Hepatocyte (in vitro differentiated cells): ENCODE measurements at regions not wholly inside any gene's neighbourhood (a gene's known extent, or its start where the extent isn't known, plus 50 kb on each side); places are given as distances from the start of the nearest gene placed in this dataset.

Experiments
- DNase-seq: peaks from one replicate; pipeline ENCODE4 v3.0.0-alpha.2; 2016; ENCODE audit warnings: low spot score
- H2AFZ ChIP-seq: fragments of 200-600 bp; sonication (generic); 2 replicates; pipeline ENCODE4 v1.6.0; 2016; ENCODE audit warnings: antibody characterized with exemption, mild to moderate bottlenecking
- H3K27ac ChIP-seq: fragments of 200-600 bp; sonication (generic); 2 replicates; pipeline ENCODE4 v1.5.1; 2016; ENCODE audit warnings: mild to moderate bottlenecking
- H3K27me3 ChIP-seq: fragments of 200-600 bp; sonication (generic); 2 replicates; pipeline ENCODE4 v1.6.1; 2016
- H3K36me3 ChIP-seq: fragments of 200-600 bp; sonication (generic); replicated peaks from 2 replicates; pipeline ENCODE4 v1.5.1; 2016; ENCODE audit warnings: low read depth; ENCODE audit not compliant: insufficient read depth
- H3K4me1 ChIP-seq: fragments of 200-600 bp; sonication (generic); 2 replicates; pipeline ENCODE4 v1.5.1; 2016; ENCODE audit warnings: mild to moderate bottlenecking, moderate library complexity; ENCODE audit not compliant: insufficient read depth
- H3K4me2 ChIP-seq: fragments of 200-600 bp; sonication (generic); 2 replicates; pipeline ENCODE4 v1.6.0; 2016
- H3K4me3 ChIP-seq: fragments of 200-600 bp; sonication (generic); 2 replicates; pipeline ENCODE4 v1.5.1; 2016; ENCODE audit warnings: mild to moderate bottlenecking
- H3K79me2 ChIP-seq: fragments of 200-600 bp; sonication (generic); 2 replicates; pipeline ENCODE4 v1.6.0; 2017; ENCODE audit warnings: mild to moderate bottlenecking
- H3K9me2 ChIP-seq: fragments of 200-600 bp; sonication (generic); replicated peaks from 2 replicates; pipeline ENCODE4 v1.6.0; 2017; ENCODE audit warnings: mild to moderate bottlenecking; ENCODE audit not compliant: insufficient read depth
- H3K9me3 ChIP-seq: fragments of 200-600 bp; sonication (generic); 2 replicates; pipeline ENCODE4 v1.5.1; 2016; ENCODE audit warnings: low read depth, mild to moderate bottlenecking
- H4K20me1 ChIP-seq: fragments of 200-600 bp; sonication (generic); 2 replicates; pipeline ENCODE4 v1.6.0; 2016; ENCODE audit warnings: mild to moderate bottlenecking; ENCODE audit not compliant: insufficient read depth, poor library complexity, severe bottlenecking
- EZH2 ChIP-seq: fragments of 200-600 bp; sonication (generic); IDR thresholded peaks from 2 replicates; pipeline ENCODE4 v1.6.1; 2016; ENCODE audit warnings: antibody characterized with exemption, mild to moderate bottlenecking, borderline replicate concordance
- EZH2phosphoT487 ChIP-seq: fragments of 200-600 bp; sonication (generic); IDR thresholded peaks from one replicate; pipeline ENCODE4 v1.6.1; 2018; ENCODE audit warnings: antibody characterized with exemption, mild to moderate bottlenecking, low read depth, moderate library complexity; ENCODE audit not compliant: unreplicated experiment, severe bottlenecking
- WGBS: methylation state at CpG from one replicate; pipeline ENCODE4 v1.1.6; 2016; ENCODE audit warnings: low lambda C conversion rate; ENCODE audit errors: missing lambda C conversion rate; 5-methylcytosine and 5-hydroxymethylcytosine counted together
- TF ChIP-seq, protein P1 (sequence below): fragments of 200-600 bp; sonication (generic); IDR thresholded peaks from 2 replicates; pipeline ENCODE4 v1.5.1; 2016; ENCODE audit warnings: antibody characterized with exemption, mild to moderate bottlenecking; ENCODE audit not compliant: poor library complexity

DNA sequence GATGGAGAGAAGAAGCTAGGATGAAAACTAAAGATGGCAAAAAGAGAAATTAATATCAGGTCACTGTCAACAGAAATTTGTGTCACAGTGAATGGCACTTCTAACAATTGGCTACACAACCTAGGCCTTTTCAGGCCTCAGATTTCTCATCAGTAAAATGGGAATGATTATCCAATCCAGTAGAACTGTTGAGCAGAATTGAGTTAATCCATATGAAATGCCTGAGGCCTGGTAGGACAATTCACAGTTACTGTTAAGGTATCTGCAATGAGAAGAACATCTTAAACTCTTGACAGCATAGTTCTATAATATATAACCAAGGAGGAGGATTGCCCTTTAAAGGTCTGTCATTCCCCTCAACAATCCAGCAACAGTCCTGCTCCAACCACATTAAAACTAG, 217.9 kb upstream of the ZNF217 start:
- H4K20me1 ChIP-seq = no peaks in the 10 kb centered on the region
- no peaks in the 10 kb centered on the region for H3K9me2 ChIP-seq
- DNase-seq = no peak
- TF ChIP-seq EZH2phosphoT487 (no peak), EZH2 (no peak)
- TF ChIP-seq, protein P1, sequence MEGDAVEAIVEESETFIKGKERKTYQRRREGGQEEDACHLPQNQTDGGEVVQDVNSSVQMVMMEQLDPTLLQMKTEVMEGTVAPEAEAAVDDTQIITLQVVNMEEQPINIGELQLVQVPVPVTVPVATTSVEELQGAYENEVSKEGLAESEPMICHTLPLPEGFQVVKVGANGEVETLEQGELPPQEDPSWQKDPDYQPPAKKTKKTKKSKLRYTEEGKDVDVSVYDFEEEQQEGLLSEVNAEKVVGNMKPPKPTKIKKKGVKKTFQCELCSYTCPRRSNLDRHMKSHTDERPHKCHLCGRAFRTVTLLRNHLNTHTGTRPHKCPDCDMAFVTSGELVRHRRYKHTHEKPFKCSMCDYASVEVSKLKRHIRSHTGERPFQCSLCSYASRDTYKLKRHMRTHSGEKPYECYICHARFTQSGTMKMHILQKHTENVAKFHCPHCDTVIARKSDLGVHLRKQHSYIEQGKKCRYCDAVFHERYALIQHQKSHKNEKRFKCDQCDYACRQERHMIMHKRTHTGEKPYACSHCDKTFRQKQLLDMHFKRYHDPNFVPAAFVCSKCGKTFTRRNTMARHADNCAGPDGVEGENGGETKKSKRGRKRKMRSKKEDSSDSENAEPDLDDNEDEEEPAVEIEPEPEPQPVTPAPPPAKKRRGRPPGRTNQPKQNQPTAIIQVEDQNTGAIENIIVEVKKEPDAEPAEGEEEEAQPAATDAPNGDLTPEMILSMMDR = no peak
- H3K79me2 ChIP-seq = no peaks in the 10 kb centered on the region
- no peaks in the 10 kb centered on the region for H3K36me3 ChIP-seq
- no peaks in the 10 kb centered on the region for H3K9me3 ChIP-seq
- H3K4me1 ChIP-seq = no peaks in the 10 kb centered on the region
- H3K4me2 ChIP-seq = no peak overlapping the region
- H3K4me3 ChIP-seq = no peak overlapping the region
- H2AFZ ChIP-seq = no peak overlapping the region
- H3K27ac ChIP-seq = no peak overlapping the region
- H3K27me3 ChIP-seq = no peaks in the 10 kb centered on the region

DNA sequence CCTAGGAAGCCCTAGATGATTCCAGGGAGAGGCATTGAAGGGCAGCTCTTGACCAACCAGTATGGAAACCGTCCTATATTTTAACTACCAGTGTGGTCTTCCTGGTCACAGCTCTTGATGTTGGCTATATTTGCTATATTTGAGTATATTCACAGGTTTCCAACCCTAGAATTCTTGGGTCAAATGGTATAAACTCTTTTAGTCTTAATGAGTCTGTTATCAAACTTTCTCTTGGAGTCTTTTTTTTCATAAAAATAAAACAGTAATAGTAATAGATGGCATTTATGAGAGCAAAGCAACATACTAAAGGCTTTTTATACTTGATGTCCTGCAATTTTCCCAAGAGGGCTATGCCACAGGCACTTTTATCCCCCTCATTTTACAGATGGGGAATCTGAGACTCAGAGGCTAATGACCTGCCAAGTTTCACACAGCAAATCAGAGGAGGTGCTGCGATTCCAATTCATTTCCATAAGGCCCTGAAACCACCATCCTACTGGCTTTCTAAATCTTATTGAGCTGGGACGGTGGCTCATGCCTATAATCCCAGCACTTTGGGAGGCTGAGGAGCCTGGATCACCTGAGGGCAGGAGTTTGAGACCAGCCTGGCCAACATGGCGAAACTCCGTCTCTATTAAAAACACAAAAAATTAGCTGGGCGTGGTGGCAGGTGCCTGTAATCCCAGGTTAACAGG, 217.2 kb upstream of the ZNF217 start:
- Histone ChIP-seq H4K20me1 (no peaks in the 10 kb centered on the region), H3K4me2 (no peak overlapping the region), H3K79me2 (no peaks in the 10 kb centered on the region), H3K36me3 (no peaks in the 10 kb centered on the region), H3K4me1 (peaks cover 4% of the 10 kb centered on the region), H3K27ac (no peak overlapping the region), H3K9me2 (no peaks in the 10 kb centered on the region), H3K27me3 (no peaks in the 10 kb centered on the region), H3K4me3 (no peak overlapping the region), H3K9me3 (no peaks in the 10 kb centered on the region), H2AFZ (no peak overlapping the region)
- TF ChIP-seq, protein P1 = no peak
- TF ChIP-seq EZH2phosphoT487 (no peak), EZH2 (no peak)
- no peak for DNase-seq
- 85% methylated on average over 6 of the region's 6 CpGs for whole genome bisulfite sequencing

DNA sequence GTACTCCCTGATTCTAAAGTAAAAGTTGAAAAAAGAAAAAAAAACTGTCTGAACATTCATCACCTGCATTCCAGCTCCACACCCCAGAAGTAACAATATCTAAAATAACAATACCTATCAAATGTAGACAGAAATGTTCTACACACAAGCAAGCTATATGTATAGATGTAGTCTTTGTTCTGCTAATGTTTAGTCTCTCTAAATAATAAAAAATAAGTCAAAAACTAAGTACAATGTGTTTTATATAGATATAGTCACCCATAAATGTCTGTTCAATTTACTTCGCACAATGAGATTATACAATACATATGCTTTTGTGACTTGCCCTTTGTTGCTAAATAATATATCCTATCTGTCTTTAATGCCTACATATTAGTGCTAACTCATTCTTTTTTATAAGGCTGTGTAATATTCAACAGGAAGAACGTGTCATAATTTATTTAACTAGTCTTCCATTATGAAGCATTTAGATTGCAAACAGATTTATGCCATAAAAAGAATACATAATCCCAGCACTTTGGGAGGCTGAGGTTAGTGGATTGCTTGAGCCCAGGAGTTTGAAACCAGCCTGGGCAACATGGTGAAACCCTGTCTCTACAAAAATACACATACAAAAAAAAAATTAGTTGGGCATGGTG, 216.2 kb upstream of the ZNF217 start:
- Histone ChIP-seq H2AFZ (no peak overlapping the region), H3K4me2 (no peak overlapping the region), H3K79me2 (no peaks in the 10 kb centered on the region), H3K27ac (no peak overlapping the region), H3K9me2 (no peaks in the 10 kb centered on the region), H4K20me1 (no peaks in the 10 kb centered on the region), H3K27me3 (no peaks in the 10 kb centered on the region), H3K36me3 (no peaks in the 10 kb centered on the region), H3K4me1 (peaks cover 4% of the 10 kb centered on the region), H3K4me3 (no peak overlapping the region), H3K9me3 (no peaks in the 10 kb centered on the region)
- no peak for DNase-seq
- TF ChIP-seq EZH2phosphoT487 (no peak), EZH2 (no peak)
- TF ChIP-seq, protein P1 = no peak
- 78% methylated on average over 2 of the region's 2 CpGs for WGBS

DNA sequence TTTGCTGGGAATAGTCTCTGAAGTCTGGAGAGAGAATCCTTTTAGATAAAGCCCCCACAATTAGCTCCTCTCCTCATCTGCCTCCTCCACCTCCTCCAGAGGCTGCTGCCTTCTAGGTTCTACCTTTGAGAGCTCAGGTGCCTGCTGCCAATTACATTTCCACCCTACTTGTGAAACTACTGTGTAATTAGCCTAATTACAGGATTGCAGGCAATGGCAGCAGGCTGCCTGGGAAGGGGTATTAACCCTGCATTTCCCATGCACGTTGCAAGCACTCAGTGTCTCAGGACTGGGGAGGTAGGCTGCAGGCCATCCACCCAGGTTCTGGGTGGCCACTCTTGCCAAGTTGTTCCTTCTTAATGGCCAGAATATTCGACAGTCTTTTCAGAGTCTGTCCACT, 215.6 kb upstream of the ZNF217 start:
- Histone ChIP-seq H3K9me2 (no peaks in the 10 kb centered on the region), H3K79me2 (no peaks in the 10 kb centered on the region), H3K36me3 (no peaks in the 10 kb centered on the region), H2AFZ (no peak overlapping the region), H3K9me3 (no peaks in the 10 kb centered on the region), H4K20me1 (no peaks in the 10 kb centered on the region), H3K27me3 (no peaks in the 10 kb centered on the region), H3K27ac (no peak overlapping the region), H3K4me3 (no peak overlapping the region), H3K4me2 (no peak overlapping the region), H3K4me1 (peaks cover 4% of the 10 kb centered on the region)
- no peak for DNase-seq
- 66% methylated on average over 2 of the region's 2 CpGs for WGBS
- TF ChIP-seq EZH2phosphoT487 = no peak
- TF ChIP-seq, protein P1 = no peak
- TF ChIP-seq EZH2 = no peak
